ENCODE measurements at regions not wholly inside any gene's neighbourhood (a gene's known extent, or its start where the extent isn't known, plus 50 kb on each side); places are given as distances from the start of the nearest gene placed in this dataset.
"Not testable (repeated sequence)": the region's sequence is repeated elsewhere in the genome, so short reads cannot be mapped to it uniquely, and the experiment has no call there.

DNA sequence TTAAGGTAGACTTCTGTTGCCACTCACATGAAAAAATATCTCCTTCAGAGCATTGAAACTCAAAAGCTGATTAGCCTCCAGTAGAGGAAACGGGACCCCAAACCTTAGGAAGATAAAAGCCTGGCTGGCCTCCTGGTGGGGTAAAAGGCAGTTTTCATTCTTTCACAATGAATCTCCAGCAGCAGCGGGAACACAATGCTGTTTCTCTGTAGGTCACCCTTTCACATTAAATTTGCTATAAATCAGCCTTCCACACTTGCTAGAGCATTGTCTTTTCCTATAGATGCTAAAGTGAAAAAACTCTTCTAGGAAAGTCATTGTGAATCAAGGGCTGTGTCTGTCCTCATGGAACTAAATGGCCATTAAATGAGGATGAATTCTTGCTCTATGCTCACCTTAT, 207.3 kb upstream of the MAGEB2 start:
- no peak for DNase-seq

GRCh38 chrX:30010471-30010870, 204.9 kb upstream of the MAGEB2 start:
- DNase-seq: no peak

DNA sequence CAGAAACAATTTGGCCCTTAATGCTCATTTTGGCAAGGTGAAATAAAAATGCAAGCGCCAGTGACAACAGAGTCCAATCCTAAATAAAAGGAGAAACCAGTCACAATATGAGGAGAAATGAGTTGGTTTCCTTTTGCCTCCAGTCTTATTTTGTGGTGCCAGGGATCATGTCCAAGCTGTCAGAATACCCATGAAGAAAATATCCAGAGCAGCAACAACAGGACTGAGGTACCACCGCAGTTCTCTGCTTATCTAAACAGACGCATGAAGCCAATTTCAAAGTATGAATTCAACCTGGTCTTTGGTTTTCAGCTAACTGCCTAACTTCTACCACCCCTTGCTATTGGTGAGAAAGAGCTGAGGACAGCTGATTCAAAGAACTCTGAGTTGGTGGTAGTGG, 199.9 kb upstream of the MAGEB2 start:
- DNase-seq: no peak

GRCh38 chrX:30027636-30028035, 187.7 kb upstream of the MAGEB2 start:
- no peak for DNase-seq

DNA sequence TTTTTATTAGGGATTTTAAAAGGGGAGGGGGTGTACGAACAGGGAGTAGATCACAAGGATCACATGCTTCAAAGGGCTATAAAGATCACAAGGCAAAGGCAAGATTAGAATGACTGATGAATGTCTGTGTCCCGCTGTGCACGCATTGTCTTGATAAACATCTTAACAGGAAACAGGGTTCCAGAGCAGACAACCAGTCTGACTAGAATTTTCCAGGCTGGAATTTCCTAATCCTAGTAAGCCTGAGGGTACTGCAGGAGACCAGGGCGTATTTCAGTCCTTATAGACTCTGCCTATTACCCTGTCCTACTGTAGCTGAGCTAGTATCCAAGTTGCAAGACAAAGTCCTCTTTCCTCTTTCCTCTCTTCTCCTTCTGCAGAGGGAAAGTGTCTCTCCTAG, 179.0 kb upstream of the MAGEB2 start:
- not testable (repeated sequence) for DNase-seq

DNA sequence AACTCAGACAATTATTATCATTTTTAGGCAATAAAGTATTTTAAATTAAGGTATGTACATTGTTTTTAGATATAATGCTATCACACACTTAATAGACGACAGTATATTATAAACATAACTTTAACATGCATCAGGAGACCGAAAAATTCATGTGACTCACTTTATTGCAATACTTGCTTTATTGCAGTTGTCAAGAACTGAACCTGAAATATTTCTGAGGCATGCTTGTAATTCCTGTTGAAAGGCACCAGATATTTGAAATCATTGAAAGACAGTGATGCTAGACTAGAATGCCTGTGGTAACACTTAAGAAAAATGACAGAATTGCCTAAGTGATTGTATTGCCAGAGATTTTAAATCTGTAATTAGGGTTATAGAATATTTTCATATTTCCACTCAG, 175.6 kb upstream of the MAGEB2 start:
- no peak for DNase-seq

DNA sequence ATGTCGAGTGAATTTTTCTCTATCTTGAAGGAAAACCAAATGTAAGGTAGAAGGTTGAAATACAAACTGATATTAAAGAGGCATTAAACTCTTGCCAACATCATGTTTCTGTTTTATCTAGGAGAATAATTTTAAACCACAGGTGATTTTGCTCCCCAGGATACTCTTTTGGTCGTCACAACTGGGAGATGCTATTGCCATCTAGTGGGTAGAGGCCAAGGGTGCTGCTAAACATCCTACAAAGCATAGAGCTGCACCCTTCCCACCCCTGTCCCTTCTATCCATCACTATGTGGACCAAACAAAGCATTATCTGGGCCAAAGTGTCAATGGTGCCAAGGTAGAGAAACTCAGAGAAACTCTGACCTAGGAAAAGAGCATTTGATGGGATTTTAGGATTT, 154.6 kb upstream of the MAGEB2 start:
- DNase-seq: no peak

- no peak for DNase-seq
Observed at GRCh38 chrX:30065226-30065625, 150.1 kb upstream of the MAGEB2 start.

DNA sequence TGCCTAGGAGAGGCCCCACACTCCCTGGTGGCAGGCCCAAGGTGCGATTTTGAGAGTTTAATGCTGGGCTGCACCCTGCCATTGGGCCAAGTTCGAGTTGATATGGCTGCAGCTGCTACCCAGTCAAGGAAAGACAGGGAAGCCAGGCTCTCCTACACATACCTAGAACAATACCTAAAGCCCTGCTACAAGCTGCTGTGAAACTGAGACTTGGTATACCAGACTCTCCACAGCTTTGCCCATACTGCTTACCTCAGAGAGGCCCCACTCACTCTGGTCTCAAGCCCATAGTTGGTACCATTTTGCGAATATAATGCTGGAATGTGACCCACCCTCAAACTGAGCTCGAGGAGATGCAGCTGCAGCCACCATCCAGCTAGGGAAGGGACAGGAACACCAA, 147.7 kb upstream of the MAGEB2 start:
- DNase-seq: no peak

DNA sequence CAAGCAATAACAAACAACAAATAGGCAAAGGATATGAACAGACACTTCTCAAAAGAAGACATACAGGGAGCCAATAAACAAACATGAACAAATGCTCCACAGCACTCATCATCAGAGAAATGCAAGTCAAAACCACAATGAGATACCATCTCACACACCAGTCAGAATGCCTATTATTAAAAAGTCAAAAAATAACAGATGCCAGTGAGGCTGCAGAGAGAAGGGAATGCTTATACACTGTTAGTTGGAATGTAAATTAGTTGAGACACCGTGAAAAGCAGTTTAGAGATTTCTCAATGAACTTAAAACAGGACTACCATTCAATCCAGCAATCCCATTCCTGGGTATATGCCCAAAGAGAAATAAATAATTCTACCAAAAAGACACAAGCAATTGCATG, 129.8 kb upstream of the MAGEB2 start:
- no peak for DNase-seq

DNA sequence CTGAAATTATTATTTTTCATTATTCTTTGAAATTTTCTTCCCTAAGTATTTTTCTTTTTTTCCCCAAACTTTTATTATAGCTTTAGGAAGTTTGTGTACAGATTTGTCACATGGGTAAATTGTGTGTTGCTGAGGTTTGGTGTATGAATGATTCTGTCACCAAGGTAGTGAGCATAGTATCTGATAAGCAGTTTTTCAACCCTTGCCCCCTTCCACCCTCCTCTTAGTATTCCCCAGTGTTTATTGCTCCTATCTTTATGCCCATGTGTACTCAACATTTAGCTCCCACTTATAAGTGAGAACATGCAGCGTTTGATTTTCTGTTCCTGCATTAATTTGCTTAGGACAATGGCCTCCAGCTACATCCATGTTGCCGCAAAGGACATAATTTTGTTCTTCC, 103.9 kb upstream of the MAGEB2 start:
- DNase-seq: no peak

DNA sequence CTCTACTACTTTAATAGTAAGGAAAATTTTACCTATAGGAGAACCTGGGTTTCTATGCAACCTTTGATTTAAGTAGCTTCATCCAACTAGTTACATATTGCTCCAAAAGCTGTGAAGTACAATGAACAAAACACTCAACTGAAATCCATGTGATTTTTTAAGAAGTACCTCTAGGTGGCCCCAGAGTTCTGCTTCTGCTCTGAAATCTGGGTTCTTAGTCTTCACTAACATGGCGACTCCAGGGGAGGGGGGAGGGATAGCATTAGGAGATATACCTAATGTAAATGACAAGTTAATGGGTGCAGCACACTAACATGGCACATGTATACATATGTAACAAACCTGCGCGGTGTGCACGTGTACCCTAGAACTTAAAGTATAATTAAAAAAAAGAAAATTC, 73.4 kb upstream of the MAGEB2 start:
- peak; percentile 2 for DNase-seq

- DNase-seq: no peak
Observed at GRCh38 chrX:30144221-30144620, 71.1 kb upstream of the MAGEB2 start.

DNA sequence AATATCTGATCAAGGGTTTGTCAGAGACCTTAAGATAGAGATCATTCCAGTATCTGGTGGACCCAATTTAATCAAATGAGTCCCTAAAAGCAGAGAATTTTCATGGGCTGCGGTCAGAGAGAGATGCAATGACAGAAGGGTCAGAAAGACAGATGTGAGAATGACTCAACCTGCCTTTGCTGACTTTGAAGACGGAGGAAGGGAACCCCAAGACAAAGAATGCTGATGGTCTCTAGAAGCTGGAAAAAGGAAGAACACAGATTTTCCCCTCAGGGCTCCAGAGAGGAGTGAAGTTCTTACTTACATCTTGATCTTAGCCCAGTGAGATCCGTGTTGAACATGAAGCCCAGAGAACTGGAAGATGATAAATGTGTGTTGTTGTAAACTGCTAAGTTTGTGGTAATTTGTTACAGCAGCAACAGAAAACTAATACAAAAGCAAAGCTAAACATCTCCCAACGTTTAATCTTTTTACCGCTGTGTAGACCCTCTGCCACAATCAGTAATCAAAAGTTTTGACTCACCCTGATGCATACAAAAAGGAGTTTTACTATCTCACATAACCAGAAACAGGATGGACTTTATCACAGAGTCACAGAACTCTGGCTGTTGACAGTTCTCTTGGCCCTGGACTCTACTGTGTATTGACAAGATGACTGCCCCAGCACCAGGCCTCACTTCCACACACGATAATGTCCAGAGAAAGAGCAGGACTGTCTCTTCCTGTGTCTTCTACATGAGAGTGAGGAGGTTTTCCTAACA, 70.2 kb upstream of the MAGEB2 start:
- no peak for DNase-seq

DNA sequence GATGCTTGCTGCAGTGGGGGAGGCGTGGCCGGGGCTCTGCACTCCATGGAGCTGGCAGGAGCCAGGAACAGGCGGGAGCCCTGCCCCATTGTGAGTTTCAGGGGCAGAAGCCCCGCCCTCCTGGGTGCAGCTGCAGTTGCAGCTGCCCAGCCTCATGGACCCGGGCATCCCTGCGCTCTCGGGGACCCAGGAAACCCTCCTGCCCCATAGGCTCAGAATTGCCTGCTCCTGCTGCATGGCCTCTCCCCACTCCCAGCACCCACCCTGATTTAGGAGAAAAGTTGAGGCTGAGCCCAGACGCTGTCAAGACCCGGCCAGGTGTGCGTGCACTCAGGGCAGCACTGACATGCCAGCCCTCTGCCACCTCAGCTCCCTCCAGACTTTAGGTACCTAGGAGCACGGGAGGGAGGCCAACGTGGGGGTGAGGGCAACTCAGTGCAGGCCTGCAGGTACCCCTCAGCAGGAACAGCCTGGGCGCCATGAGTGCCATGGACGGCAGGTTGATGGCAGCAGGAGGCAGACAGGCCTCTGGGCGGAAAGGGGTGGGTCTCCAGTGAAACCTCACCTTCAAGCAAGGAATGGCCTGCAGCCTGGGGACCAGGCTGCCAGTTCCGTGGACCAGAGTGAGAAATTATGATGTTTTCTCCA, 67.2 kb upstream of the MAGEB2 start:
- no peak for DNase-seq

GRCh38 chrX:30149206-30149605, 66.2 kb upstream of the MAGEB2 start:
- DNase-seq: not testable (repeated sequence)

- DNase-seq: peak; percentile 1
Observed at GRCh38 chrX:30150196-30150895, 65.0 kb upstream of the MAGEB2 start.

- no peak for DNase-seq
Observed at GRCh38 chrX:30151964-30152363, 63.4 kb upstream of the MAGEB2 start.

- no peak for DNase-seq
Observed at GRCh38 chrX:30153175-30153880, 62.0 kb upstream of the MAGEB2 start.

- DNase-seq: no peak
Observed at GRCh38 chrX:30153881-30154260, 61.5 kb upstream of the MAGEB2 start.

DNA sequence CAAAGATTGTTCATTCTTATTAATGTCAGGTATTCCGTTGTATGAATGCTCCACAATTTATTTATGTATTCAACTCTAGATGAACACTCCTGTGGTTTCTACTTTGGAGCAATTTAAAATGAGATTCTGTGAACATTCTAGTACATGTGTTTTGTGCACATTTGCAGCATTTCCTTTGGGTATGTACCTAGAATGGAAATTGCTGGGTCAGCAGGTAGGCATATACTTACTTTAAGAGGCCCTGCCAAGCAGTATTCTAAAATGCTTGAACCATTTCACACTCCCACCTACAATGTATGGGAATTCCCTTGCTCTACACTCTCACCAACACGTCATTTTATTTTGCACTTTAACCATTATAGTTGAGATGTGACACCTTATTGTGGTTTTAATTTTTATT, 59.4 kb upstream of the MAGEB2 start:
- no peak for DNase-seq

DNA sequence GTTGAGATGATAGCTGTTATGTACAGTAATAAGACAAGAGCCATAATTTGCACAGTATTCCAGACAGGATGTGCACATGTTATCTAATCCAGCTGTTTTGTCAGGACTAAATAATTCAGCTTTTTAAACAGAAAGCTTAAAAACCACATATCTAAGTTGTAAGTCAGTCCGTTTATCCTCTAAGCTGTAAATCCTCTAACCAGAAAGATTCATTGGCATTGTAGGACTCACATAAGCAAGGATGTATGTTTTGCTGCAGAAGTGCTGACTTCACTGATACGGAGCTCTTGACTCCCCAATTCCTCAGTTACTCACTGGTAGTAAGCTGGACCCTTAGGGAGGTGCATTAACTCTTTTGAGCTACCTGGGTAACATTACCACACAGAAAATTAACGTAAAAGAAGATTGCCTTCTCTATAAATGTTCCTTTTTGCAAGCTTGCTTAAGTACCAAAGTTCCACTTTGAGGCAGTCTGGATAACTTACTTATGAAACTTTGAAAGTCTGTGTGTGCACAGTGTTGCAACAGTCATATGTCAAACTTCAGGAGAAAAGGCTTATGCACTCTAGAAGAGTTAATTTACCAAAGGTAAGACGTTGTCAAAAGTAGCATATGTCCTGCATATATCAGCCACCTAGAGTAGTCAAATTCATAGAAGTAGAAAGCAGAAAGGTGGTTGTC, 58.3 kb upstream of the MAGEB2 start:
- DNase-seq: no peak

DNA sequence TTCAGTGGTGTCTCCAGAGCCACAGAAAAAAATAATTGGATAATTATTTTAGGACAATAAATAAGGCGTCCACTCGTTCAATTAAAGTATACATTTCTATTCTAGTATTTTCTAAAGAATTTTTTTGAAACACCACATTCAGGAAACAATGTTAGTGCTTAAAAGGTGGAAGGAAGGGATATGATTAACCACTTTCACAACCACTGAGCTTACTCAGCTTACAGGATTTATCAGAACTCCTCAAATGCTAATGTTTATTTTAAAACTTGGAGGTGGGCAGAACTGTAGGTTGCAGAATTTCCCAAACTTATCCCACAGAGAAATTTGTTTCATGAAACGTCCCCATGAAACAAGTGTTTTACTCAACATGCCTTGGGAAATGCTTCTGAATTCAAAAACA, 54.3 kb upstream of the MAGEB2 start:
- DNase-seq: no peak

Data from activated CD4-positive, alpha-beta T cell treated with anti-CD3 and anti-CD28 coated beads for 48 hours (primary cell).